ENCODE measurements at regions not wholly inside any gene's neighbourhood (a gene's known extent, or its start where the extent isn't known, plus 50 kb on each side); places are given as distances from the start of the nearest gene placed in this dataset.

DNA sequence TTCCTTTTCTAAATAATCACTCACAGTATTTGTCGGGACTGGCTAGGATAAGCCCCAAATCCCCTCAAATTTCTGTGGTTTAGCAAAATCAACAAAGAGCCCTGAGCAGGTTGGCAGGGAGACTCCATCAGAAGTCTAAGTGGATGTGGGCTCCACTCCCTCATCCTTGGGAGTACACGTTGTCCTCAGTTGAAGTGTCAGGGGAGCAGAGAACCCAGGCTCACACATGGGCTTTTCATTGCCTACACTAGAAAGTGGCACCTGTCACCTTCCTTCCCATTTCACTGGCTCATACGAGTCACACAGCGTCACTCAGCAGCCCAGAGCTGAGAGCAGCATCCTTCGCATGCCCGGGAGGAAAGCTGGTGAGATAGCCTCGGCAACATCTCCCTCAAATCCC lies 421.3 kb upstream of the FZD8 start:
- Histone ChIP-seq H3K36me3 (ENCODE audit: control insufficient read depth in 5 of 5, insufficient read depth in 5 of 5, low read length in 5 of 5) (no peaks in the 10 kb centered on the region), H3K4me3 (ENCODE audit: low read depth in 1 of 5, low read length in 5 of 5) (no peak overlapping the region), H3K9me3 (ENCODE audit: control insufficient read depth in 5 of 5, low read length in 5 of 5) (peaks cover 6 to 17% (median 14%) of the 10 kb centered on the region in 5 donors), H3K27ac (ENCODE audit: low read depth, low read length) (no peak overlapping the region), H3K4me1 (ENCODE audit: control insufficient read depth in 5 of 5, insufficient read depth in 5 of 5, low read length in 5 of 5) (peaks cover 3 to 11% (median 9%) of the 10 kb centered on the region in 5 donors), H3K9ac (ENCODE audit: low read length in 5 of 5) (no peak overlapping the region), H3K27me3 (ENCODE audit: control insufficient read depth in 5 of 5, insufficient read depth in 4 of 5, low read length in 5 of 5) (no peaks in the 10 kb centered on the region)

DNA sequence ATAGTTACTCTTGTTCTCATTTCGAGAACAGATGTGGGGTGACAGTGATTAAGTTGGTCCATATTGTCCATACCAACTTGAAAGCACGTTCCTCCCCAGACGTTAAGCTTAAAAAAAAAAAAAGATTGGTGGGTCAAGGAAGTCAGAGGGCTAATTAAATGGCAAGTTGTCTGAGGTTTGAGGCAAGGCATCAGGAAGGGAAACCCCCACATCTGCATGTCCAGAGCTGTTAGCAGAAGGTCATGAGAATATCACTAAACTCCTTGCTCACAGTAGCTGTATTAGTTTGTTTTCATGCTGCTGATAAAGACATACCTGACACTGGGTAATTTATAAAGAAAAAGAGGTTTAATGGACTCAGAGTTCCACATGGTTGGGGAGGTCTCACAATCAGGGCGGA lies 415.6 kb upstream of the FZD8 start:
- peaks cover 0 to 4% (median 4%) of the 10 kb centered on the region in 5 donors for H3K9me3 ChIP-seq (ENCODE audit: control insufficient read depth in 5 of 5, low read length in 5 of 5)
- H3K9ac ChIP-seq (ENCODE audit: low read length in 5 of 5): no peak overlapping the region
- H3K4me1 ChIP-seq (ENCODE audit: control insufficient read depth in 5 of 5, insufficient read depth in 5 of 5, low read length in 5 of 5): no peaks in the 10 kb centered on the region
- H3K27ac ChIP-seq (ENCODE audit: low read depth, low read length): no peak overlapping the region
- no peaks in the 10 kb centered on the region for H3K36me3 ChIP-seq (ENCODE audit: control insufficient read depth in 5 of 5, insufficient read depth in 5 of 5, low read length in 5 of 5)
- H3K4me3 ChIP-seq (ENCODE audit: low read depth in 1 of 5, low read length in 5 of 5): no peak overlapping the region
- H3K27me3 ChIP-seq (ENCODE audit: control insufficient read depth in 5 of 5, insufficient read depth in 4 of 5, low read length in 5 of 5): no peaks in the 10 kb centered on the region

- Histone ChIP-seq H3K36me3 (ENCODE audit: control insufficient read depth in 5 of 5, insufficient read depth in 5 of 5, low read length in 5 of 5) (no peaks in the 10 kb centered on the region), H3K9ac (ENCODE audit: low read length in 5 of 5) (no peak overlapping the region), H3K27ac (ENCODE audit: low read depth, low read length) (no peak overlapping the region), H3K4me3 (ENCODE audit: low read depth in 1 of 5, low read length in 5 of 5) (no peak overlapping the region), H3K4me1 (ENCODE audit: control insufficient read depth in 5 of 5, insufficient read depth in 5 of 5, low read length in 5 of 5) (no peaks in the 10 kb centered on the region), H3K27me3 (ENCODE audit: control insufficient read depth in 5 of 5, insufficient read depth in 4 of 5, low read length in 5 of 5) (no peaks in the 10 kb centered on the region), H3K9me3 (ENCODE audit: control insufficient read depth in 5 of 5, low read length in 5 of 5) (peaks cover 0 to 4% (median 4%) of the 10 kb centered on the region in 5 donors)
Measured at GRCh38 chr10:36057180-36057579, 415.1 kb upstream of the FZD8 start.

- H3K9me3 ChIP-seq (ENCODE audit: control insufficient read depth in 5 of 5, low read length in 5 of 5): peaks cover 0 to 4% (median 4%) of the 10 kb centered on the region in 5 donors
- H3K36me3 ChIP-seq (ENCODE audit: control insufficient read depth in 5 of 5, insufficient read depth in 5 of 5, low read length in 5 of 5): no peaks in the 10 kb centered on the region
- no peak overlapping the region for H3K9ac ChIP-seq (ENCODE audit: low read length in 5 of 5)
- H3K27ac ChIP-seq (ENCODE audit: low read depth, low read length): no peak overlapping the region
- no peak overlapping the region for H3K4me3 ChIP-seq (ENCODE audit: low read depth in 1 of 5, low read length in 5 of 5)
- H3K27me3 ChIP-seq (ENCODE audit: control insufficient read depth in 5 of 5, insufficient read depth in 4 of 5, low read length in 5 of 5): no peaks in the 10 kb centered on the region
- peaks cover 0 to 13% (median 7%) of the 10 kb centered on the region in 5 donors for H3K4me1 ChIP-seq (ENCODE audit: control insufficient read depth in 5 of 5, insufficient read depth in 5 of 5, low read length in 5 of 5)
Measured at GRCh38 chr10:36053775-36054174, 411.7 kb upstream of the FZD8 start.

GRCh38 chr10:36053271-36053670 lies 411.2 kb upstream of the FZD8 start:
- Histone ChIP-seq H3K9ac (ENCODE audit: low read length in 5 of 5) (no peak overlapping the region), H3K4me3 (ENCODE audit: low read depth in 1 of 5, low read length in 5 of 5) (no peak overlapping the region), H3K9me3 (ENCODE audit: control insufficient read depth in 5 of 5, low read length in 5 of 5) (peaks cover 0 to 6% (median 4%) of the 10 kb centered on the region in 5 donors), H3K4me1 (ENCODE audit: control insufficient read depth in 5 of 5, insufficient read depth in 5 of 5, low read length in 5 of 5) (peaks cover 0 to 13% (median 9%) of the 10 kb centered on the region in 5 donors), H3K27ac (ENCODE audit: low read depth, low read length) (no peak overlapping the region), H3K27me3 (ENCODE audit: control insufficient read depth in 5 of 5, insufficient read depth in 4 of 5, low read length in 5 of 5) (no peaks in the 10 kb centered on the region), H3K36me3 (ENCODE audit: control insufficient read depth in 5 of 5, insufficient read depth in 5 of 5, low read length in 5 of 5) (no peaks in the 10 kb centered on the region)

DNA sequence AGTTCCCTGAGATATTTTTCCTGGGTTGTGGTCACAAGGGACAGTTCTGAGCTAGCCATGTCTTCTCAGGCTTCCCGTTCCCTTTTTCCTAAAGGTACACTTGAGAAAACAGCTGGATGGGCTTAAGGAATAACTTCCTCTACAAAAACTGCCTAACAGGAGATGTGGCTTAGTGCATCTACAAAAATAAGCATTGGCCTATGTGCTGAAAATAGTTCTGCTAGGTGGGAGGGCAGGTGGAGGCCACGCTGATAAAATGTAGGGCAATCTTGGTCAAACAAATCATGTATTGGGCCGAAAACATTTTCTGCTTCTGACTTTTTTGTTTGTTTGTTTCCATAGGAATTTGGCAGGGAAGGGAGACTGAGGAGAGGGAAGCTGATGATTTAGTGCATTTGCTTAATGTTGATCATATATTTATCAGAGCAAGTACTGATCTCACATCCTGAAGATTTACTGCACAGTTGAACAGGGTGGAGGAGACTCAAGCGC lies 409.4 kb upstream of the FZD8 start:
- Histone ChIP-seq H3K4me3 (ENCODE audit: low read depth in 1 of 5, low read length in 5 of 5) (no peak overlapping the region), H3K36me3 (ENCODE audit: control insufficient read depth in 5 of 5, insufficient read depth in 5 of 5, low read length in 5 of 5) (no peaks in the 10 kb centered on the region), H3K9me3 (ENCODE audit: control insufficient read depth in 5 of 5, low read length in 5 of 5) (peaks cover 0 to 6% (median 4%) of the 10 kb centered on the region in 5 donors), H3K27me3 (ENCODE audit: control insufficient read depth in 5 of 5, insufficient read depth in 4 of 5, low read length in 5 of 5) (no peaks in the 10 kb centered on the region), H3K4me1 (ENCODE audit: control insufficient read depth in 5 of 5, insufficient read depth in 5 of 5, low read length in 5 of 5) (peaks cover 0 to 13% (median 9%) of the 10 kb centered on the region in 5 donors), H3K9ac (ENCODE audit: low read length in 5 of 5) (no peak overlapping the region), H3K27ac (ENCODE audit: low read depth, low read length) (no peak overlapping the region)

DNA sequence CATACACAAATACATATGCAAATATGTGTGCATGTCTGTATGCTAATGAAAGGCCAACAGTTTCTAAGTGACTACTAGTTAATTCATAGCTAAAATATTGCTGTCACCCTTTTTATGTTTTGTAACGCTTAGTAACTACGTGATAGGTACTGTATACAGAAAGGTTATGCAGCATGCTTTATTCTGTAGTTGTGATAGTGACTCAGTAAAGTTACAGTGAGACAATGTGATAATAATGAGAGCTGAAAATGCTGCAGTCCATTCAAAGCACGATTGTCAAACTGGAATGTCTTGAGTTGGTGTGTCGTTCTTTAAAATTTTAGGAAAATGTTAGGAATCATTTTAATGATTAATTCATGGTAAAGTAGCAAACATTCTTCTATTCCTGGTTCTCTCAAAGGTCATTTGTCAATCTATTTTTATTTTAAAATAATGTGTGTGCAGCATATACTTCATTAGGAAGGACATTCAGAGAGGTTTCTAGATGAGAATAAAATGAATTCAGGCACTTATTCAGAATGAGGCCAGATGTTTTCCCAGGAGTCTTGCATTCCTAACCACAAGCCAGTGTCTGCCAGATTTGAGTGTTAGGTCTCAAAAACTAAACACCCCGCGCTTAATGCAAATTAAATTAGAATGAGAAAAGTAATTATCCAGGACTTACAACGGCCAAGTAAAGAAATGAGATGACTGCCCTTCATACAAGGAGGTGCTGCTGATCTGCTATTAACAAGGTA lies 408.8 kb upstream of the FZD8 start:
- H3K27me3 ChIP-seq (ENCODE audit: control insufficient read depth in 5 of 5, insufficient read depth in 4 of 5, low read length in 5 of 5): no peaks in the 10 kb centered on the region
- peaks cover 0 to 6% (median 4%) of the 10 kb centered on the region in 5 donors for H3K9me3 ChIP-seq (ENCODE audit: control insufficient read depth in 5 of 5, low read length in 5 of 5)
- peaks cover 0 to 13% (median 9%) of the 10 kb centered on the region in 5 donors for H3K4me1 ChIP-seq (ENCODE audit: control insufficient read depth in 5 of 5, insufficient read depth in 5 of 5, low read length in 5 of 5)
- H3K27ac ChIP-seq (ENCODE audit: low read depth, low read length): no peak overlapping the region
- no peaks in the 10 kb centered on the region for H3K36me3 ChIP-seq (ENCODE audit: control insufficient read depth in 5 of 5, insufficient read depth in 5 of 5, low read length in 5 of 5)
- H3K9ac ChIP-seq (ENCODE audit: low read length in 5 of 5): no peak overlapping the region
- no peak overlapping the region for H3K4me3 ChIP-seq (ENCODE audit: low read depth in 1 of 5, low read length in 5 of 5)

GRCh38 chr10:36048780-36049179 lies 406.7 kb upstream of the FZD8 start:
- Histone ChIP-seq H3K27me3 (ENCODE audit: control insufficient read depth in 5 of 5, insufficient read depth in 4 of 5, low read length in 5 of 5) (no peaks in the 10 kb centered on the region), H3K36me3 (ENCODE audit: control insufficient read depth in 5 of 5, insufficient read depth in 5 of 5, low read length in 5 of 5) (no peaks in the 10 kb centered on the region), H3K4me1 (ENCODE audit: control insufficient read depth in 5 of 5, insufficient read depth in 5 of 5, low read length in 5 of 5) (peaks cover 0 to 13% (median 9%) of the 10 kb centered on the region in 5 donors), H3K4me3 (ENCODE audit: low read depth in 1 of 5, low read length in 5 of 5) (no peak overlapping the region), H3K9ac (ENCODE audit: low read length in 5 of 5) (no peak overlapping the region), H3K9me3 (ENCODE audit: control insufficient read depth in 5 of 5, low read length in 5 of 5) (peaks cover 0 to 2% (median 0%) of the 10 kb centered on the region in 5 donors), H3K27ac (ENCODE audit: low read depth, low read length) (no peak overlapping the region)

DNA sequence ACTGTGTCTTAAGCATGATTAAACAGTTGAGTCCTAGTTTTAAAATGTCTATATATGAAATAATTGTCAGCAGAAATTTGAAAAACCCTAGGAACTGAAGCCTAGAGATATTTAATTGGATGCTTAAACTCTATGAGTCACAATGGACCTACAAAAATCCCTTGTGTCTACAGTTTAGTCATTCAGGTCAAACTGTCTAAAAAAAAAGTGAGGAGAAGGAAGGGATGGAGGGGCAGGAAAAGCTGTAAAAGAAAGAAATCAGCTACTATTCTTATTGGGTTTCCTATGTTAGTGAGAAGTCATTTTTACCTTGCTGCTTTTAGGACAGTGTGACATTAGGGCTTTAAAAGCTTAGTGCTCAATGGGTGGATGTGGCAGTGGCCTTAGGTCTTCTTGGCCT lies 406.1 kb upstream of the FZD8 start:
- Histone ChIP-seq H3K27me3 (ENCODE audit: control insufficient read depth in 5 of 5, insufficient read depth in 4 of 5, low read length in 5 of 5) (no peaks in the 10 kb centered on the region), H3K27ac (ENCODE audit: low read depth, low read length) (no peak overlapping the region), H3K9ac (ENCODE audit: low read length in 5 of 5) (no peak overlapping the region), H3K36me3 (ENCODE audit: control insufficient read depth in 5 of 5, insufficient read depth in 5 of 5, low read length in 5 of 5) (no peaks in the 10 kb centered on the region), H3K9me3 (ENCODE audit: control insufficient read depth in 5 of 5, low read length in 5 of 5) (peaks cover 0 to 2% (median 0%) of the 10 kb centered on the region in 5 donors), H3K4me3 (ENCODE audit: low read depth in 1 of 5, low read length in 5 of 5) (no peak overlapping the region), H3K4me1 (ENCODE audit: control insufficient read depth in 5 of 5, insufficient read depth in 5 of 5, low read length in 5 of 5) (peaks cover 0 to 13% (median 9%) of the 10 kb centered on the region in 5 donors)

DNA sequence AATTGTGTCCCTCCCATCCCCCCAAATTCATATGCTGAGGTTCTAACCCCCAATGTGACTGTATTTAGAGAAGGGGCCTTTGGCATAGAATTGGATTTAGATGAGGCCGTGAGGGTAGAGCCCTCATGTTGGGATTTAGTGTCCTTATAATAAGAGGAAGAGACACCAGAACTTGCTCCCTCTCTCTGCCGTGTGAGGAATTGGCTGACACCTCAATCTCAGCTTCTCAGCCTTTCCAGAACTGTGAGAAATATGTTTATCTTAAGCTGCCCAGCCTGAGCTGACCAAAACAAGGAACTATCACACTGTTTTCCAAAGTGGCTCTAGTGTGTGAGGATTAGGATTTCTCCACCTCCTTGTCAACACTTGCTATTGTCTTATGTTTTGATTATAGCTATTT lies 400.0 kb upstream of the FZD8 start:
- Histone ChIP-seq H3K4me1 (ENCODE audit: control insufficient read depth in 5 of 5, insufficient read depth in 5 of 5, low read length in 5 of 5) (no peaks in the 10 kb centered on the region), H3K27me3 (ENCODE audit: control insufficient read depth in 5 of 5, insufficient read depth in 4 of 5, low read length in 5 of 5) (no peaks in the 10 kb centered on the region), H3K4me3 (ENCODE audit: low read depth in 1 of 5, low read length in 5 of 5) (no peak overlapping the region)

More for the DNA sequence above, 400.0 kb upstream of the FZD8 start:
- no peaks in the 10 kb centered on the region for H3K9me3 ChIP-seq (ENCODE audit: control insufficient read depth in 5 of 5, low read length in 5 of 5)
- H3K36me3 ChIP-seq (ENCODE audit: control insufficient read depth in 5 of 5, insufficient read depth in 5 of 5, low read length in 5 of 5): no peaks in the 10 kb centered on the region
- H3K27ac ChIP-seq (ENCODE audit: low read depth, low read length): no peak overlapping the region
- no peak overlapping the region for H3K9ac ChIP-seq (ENCODE audit: low read length in 5 of 5)

All from subcutaneous abdominal adipose tissue (tissue), 5 donors.